Amniotic epithelial cell (primary cell): ENCODE measurements at regions not wholly inside any gene's neighbourhood (a gene's known extent, or its start where the extent isn't known, plus 50 kb on each side); places are given as distances from the start of the nearest gene placed in this dataset.
"Not testable (repeated sequence)": the region's sequence is repeated elsewhere in the genome, so short reads cannot be mapped to it uniquely, and the experiment has no call there.

Source experiments
- DNase-seq: peaks from one replicate; pipeline ENCODE4 v3.0.0-alpha.2; 2010; ENCODE audit warnings: low read depth

DNA sequence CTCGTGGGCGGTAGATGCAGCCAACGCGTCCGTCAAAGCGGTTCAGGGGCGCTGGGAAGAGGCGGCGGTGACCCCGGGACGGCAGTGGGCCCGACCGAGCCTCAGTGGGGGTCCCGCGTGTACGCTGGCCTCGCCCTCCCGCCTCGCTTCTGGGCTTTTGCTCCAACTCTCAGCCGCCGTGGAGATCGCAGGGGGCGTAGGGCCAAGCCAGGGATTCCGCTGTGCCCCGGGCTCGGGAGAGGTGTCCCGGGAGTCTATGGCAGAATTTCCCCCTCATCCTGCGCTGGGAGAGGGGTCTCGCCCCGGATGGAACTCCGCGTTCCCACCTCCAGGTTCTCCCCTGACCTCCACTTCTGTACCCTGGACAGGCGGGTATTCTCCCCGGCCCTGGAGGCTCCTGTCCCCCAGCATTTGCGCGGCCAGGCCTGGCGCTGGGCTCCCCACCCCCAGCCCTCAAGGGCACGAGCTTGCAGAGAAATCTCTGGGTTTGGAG is 131.9 kb downstream of the MRPL36 start:
- no peak for DNase-seq

DNA sequence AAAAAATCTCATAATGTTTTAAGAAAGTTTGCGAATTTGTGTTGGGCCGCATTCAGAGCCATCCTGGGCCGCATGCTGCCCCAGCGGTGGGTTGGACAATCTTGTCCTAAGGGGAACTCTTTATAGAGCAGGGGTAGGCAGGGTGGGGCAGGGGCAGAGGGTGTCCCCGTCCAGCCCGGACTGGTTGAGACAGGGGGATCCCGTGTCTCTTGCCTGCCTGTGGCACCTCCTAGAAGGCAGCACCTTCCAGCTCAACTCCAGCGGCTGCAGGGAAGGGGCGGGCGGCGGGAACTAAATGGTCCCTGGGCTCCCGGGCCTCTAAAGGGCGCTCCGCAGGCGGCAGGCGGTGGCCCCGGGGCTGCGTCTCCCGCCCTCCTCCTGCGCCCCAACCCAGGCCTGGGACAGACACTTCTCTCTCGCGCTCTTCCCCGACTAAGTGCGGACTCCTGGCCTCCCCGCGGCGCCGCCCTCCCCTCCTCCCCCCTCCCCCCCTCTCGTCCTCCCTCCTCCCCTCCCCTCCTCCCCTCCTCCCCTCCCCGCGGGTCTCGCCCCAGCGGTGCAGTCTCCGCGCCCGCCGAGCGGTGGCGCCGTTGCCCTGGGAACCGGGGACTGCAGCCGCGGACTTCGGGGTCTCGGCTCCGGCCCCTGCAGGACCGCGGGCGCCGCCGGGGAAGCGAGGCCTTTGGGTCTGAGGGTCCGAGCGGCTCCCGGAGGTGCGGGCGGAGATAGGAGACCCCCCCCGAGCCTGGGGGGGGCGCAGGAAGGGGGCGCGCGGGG is 132.6 kb downstream of the MRPL36 start:
- DNase-seq, result peak; percentile 13

DNA sequence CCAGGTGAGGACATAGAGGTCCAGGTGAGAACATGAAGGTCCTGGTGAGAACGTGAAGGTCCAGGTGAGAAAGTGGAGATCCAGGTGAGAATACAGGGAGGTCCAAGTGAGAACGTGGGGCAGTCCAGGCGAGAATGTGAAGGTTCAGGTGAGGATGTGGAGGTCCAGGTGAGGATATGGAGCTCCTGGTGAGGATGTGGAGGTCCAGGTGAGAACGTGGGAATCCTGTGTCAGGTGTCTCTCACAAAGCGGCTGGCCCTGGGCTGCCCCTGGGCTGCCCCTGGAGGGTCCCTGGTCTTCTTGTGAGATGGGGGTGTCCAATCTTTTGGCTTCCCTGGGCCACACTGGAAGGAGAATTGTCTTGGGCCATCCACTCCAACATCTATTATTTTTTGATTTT is 133.4 kb downstream of the MRPL36 start:
- no peak for DNase-seq

DNA sequence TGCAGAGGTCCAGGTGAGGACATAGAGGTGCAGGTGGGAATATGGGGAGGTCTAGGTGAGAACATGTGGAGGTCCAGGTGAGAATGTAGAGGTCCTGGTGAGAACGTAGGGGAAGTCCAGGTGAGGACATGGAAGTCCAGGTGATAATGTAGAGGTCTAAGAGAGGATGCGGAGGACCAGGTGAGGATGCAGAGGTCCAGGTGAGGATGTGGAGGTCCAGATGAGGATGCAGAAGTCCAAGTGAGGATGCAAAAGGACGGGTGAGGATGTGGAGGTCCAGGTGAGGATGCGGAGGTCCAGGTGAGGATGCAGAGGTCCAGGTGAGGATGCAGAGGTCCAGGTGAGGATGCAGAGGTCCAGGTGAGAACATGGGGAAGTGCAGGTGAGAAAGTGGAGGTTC is 133.8 kb downstream of the MRPL36 start:
- DNase-seq, result no peak

DNA sequence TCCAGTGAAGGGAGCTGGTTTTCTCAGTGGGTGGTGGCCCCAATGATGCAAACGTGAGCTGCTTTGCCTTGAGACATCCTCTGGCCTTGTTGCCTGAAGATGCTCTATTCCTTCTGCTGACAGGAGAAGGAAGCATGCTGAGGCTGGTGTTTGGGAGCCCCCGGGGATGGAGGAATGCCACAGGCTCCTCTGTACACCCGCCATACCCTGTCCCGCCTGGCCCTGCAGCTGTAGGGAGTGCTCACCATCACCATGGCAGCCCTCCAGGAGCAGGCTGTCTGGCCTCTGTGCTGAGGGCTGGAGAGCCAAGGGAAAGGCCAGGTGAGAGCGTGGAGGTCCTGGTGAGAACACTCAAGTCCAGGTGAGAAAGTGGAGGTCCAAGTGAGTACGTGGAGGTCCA is 134.4 kb downstream of the MRPL36 start:
- DNase-seq, result no peak

DNA sequence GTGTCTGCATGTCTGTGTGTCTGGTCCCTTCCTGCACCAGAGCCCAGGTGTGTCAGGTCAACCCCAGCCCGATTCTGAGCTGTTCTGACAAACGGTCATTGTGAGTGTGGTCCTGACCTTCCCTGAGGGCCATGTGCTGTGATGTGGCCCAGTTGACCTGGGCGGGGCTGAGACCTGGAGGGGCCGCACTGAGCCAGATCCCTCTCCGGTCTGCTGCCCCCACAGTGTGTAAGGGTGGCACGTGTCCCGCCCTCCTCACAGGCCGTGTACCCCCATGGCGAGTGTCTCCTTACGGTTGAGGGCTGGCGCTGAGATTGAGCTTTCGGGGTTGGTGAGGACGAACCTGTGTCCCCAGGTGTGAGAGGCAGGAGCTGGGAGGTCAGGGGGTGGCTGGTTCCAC is 136.5 kb downstream of the MRPL36 start:
- no peak for DNase-seq

DNA sequence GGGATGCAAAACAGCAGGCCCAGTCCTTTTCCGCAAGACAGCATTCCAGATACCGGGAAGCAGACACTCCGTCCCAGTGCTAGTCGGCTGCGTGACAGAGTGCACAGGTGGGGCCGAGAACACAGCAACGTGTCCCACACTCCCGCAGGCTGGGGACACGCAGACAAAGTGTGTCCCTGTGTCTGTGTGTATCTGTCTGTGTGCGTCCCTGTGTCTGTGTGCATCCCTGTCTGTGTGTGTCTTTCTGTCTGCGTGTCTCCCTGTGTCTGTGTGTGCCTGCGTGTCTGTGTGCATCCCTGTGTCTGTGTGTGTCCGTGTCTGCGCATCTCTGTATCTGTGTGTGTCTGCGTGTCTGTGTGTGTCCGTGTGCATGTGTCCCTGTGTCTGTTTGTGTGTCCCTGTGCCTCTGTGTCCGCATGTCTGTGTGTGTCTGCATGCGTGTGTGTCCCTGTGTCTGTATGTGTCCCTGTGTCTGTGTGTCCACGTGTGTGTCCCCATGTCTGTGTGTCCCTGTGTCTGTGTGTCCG is 137.0 kb downstream of the MRPL36 start:
- DNase-seq, result no peak

DNA sequence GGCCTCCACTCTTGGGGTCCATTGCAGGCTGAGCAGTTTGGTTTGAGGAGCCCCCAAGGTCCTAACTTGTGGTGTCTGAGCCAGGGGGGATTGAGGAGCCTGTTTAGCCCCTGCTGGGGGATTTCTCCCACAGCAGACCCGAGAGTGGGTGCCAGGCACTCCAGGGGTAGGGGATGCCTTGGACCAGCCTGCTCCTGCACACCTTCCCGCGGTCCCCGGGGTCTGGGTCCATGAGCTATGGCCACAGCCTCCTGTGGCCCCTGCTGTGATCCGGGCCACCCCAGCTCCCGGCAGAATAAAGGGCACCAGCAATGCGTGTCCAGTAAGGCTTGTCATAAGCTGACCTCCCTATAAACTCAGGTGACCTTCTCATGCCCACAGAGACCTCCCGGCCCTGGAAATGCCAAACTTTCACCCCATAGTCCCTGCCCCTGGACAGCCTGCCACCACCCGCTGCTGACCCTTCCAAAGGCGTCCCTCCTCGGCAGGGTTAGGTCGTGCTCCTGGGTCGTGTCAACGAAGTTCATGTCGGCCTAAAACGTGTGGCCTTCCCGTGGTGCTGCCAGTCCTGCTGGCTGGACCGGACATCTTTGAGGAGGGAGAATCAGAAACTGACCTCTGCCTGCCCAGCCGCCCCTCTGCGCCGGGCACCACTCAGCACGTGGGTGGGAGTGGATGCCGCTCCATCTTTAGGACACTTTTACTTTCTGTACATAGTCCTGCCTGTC is 137.6 kb downstream of the MRPL36 start:
- no peak for DNase-seq

DNA sequence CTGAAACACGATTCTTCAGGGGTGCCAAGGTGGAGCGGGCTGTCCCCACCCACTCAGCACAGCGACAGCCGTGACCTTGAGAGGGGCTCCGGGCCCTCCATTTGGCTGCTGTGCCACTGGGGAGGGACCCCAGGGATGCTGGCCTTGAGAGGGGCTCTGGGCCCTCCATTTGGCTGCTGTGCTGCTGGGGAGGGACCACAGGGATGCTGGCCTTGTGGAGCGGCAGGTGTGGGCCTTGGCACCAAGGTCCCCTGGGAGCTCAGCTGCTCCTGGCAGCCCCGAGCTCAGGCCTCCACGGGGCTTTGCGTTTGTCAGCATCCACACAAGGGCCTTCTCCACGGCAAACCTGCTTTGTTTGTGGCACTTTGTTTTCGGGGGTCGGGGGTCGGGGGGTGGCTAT is 137.6 kb upstream of the LPCAT1 start:
- no peak for DNase-seq

DNA sequence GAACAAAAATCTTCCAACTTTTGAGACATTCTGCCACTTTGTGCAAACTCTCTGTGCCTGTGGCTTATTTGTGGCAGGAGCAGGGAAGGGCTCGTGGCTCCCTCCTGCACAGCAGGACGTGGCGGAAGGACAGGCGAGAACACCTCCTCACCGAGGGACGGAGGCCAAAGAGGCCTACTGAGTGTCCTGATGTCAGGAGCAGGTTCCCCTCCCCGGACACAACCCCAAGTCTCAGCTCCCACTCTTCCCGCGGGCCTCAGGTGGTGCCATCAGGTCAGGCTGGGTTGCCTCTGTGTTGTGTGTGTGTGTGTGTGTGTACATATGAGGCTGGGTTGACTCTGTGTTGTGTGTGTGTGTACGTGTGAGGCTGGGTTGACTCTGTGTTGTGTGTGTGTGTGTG is 136.8 kb upstream of the LPCAT1 start:
- no peak for DNase-seq

DNA sequence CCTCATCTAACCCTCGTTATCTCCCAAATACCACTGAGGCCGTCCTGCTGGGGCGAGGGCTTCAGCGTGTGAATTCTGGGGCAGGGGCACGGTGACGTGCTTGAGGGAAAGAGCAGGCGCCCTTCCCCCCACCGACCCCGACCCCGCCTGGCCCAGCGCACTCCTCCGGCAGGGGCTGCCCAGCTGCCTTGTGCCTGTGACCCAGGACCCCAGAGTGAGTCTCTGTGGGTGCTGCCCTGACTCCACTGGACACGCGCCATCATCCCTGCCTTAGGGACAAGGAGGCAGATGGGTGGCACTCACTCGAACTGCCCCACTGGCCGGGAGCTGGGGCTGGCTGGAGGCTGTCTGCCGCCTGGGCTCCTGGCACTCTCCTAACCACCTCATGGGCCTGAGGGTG is 136.2 kb upstream of the LPCAT1 start:
- DNase-seq, result no peak

DNA sequence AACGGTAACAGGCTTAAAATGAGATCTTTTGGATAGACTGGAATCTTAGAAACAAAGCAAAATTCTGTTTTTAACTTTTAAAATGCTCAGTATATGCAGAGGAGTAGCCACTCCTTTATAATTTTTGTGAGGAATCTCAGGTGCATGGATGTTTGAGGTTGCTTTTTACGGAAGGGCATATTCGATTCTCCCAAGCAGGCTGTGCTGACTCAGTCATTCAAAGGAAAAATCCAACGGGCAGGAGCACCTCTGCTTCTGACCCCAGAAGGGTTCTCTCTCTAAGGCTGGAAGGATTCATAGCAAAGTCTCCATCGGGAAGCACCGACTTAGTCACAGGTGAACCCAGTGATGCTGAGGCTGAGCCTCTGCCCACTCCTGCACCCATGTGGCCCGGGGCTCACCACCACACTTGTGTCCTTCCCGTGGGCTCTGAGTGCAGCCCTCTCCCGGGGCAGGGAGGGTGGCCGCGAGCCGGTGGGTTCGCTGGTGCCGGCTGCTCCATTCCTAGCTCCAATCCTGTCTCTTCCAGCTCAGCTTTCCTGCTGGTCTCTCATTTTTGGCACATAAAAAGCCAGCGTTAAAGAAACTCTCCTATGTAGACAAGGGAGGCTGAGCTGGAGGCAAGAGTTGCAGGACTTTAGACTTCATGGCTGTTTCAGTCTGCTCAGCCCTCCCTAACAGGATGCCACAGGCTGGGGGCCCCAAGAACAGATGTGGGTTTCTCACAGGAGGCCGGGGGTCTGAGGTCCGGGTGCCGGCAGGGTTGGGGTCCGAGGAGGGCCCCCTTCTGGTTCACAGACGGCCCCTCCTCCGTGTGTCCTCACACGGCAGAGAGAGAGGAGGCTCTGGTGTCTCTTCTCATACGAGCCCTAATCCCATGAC is 135.6 kb upstream of the LPCAT1 start:
- no peak for DNase-seq

DNA sequence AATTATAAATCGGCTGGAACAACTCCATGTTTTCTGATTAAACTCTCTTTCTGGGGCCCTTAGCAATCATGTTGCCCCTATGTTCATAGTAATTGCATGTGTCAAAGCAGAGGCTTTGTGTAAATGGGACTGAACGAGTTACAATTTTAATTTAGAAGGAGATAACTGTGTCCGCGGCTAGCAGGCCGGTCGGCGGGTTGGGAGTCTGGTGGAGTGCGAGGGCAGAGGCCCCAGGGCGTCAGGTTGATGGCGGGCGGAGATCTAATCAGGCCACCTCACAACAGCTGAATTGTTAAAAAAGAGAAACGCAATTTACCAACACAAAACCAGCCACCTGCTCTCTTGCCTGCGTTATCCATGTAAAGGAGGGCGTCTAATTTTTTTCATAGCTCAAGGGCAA is 134.9 kb upstream of the LPCAT1 start:
- DNase-seq, result no peak

DNA sequence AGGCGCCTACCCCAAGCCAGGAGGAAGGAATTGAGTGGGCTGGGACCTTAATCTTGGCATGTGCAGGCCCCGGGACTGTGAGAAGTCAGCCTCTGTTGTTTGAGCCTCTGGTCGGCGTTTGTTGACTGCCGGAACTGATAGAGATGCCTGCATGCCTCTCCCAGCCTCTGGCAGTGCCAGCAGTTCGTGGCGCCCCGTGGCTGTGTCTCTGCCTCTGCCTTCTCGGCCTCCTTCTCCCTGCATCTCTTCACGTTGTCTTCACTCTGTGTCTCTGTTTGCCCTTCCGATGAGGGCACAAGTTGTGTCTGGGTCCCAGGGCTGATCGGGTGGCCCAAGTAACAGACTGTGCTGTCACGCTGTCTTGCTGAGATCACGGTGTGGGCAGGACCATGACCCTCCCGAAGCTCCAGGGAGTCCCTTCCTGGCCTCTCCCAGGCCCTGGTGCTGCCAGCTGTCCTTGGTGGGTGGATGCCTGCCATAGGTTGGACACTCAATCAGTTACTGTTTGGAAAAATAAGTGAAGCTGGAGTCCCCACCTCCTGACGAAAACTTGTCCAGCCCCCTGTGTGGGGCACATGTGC is 133.5 kb upstream of the LPCAT1 start:
- no peak for DNase-seq

DNA sequence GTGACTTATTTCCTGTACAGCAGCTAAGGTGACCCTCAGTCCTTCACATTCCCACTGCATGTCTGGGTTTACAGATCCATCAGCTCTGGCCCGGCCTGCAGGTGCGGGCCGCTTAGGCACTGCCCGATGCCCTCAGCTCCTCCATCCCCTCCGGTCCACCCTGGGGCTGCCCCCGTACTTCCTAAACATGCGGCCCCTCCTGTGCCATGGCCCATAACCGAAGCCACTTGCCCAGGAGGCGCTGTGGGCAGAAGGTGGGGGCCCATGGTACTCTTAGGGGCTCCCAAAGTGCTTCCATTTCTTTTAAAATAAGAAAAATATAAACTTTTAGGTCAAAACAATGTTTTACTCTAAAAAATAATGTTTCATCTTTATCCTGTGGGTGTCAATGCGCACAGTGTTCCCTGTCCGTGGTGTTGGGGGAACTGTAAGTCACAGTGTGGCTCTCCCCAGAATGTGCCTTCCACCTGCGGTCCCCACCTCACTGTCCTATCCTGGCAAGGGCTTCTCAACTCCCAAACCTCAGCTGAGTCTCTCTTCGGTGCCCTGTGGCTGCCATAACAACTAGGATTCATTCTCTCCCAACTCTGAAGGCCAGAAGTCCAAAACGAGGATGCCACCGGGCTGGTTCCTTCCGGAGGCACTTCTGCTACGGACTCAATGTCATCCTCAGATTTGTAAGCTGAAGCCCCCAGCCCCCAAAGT is 132.7 kb upstream of the LPCAT1 start:
- DNase-seq, result no peak

DNA sequence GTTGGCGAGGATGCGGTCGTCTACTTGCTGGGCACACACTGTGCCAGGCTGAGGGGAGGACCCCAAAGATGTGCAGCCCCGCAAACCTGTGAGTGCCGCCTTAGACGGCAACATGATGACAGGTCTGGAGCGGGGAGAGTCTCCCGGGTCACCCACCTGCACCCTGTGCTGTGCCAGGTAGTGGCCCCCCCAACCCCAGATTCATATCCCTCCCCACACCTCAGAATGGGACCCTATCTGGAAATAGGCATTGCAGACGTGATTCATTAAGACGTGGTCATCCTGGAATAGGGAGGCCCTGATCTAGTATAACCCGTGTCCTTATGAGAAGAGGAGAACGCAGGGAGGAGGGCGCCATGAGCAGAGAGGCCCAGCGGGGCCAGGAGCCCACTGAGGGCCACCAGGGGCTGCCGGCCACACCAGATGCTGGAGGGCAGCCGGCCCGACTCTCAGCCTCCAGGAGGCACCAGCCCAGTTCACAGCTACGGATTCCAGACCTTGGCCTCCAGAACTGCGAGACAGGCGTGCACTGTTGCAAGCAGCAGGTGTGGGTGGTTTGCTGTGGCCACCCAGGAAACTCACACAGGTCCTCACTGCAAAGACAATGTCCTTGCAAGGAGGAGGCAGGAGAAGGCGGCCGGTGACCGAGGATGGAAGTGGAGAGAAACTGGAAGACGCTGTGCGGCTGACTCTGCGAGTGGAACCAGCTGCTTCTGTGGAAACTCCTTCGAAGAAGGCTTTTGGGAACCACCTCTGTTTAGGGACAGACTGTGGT is 131.9 kb upstream of the LPCAT1 start:
- DNase-seq, result no peak

DNA sequence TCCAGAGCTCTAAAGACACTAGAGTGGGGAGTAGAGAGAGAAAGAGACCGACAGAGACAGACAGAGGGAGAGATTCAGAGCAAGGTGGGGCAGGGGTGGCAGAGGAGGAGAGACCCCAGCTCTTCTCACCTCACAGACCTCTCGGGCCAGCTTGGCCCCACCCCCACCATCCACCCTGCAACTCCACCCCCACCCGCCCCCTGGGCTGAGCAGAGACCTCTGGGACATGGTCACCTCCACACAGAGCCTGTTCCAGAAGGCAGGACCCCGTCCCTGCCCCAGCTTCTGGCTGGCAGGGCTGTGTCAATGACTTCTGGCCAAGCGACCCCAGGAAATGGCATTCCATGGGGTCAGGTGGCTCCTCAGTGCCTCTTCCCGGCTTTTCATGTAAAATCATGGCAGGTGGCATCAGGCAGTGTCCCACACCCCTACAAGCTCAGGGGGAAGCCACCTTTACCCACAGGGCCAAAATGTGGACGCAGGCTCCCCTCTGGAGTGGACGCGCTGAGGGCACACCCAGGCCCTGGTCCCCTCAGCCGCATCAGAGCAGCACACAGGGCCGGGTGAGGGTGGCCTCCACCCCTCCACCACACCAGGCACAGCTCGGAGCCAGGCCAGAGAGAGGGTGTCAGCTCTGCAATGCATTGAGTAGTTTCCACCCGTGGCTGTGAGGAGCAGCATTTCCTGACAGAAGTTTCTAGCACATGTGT is 131.2 kb upstream of the LPCAT1 start:
- DNase-seq, result no peak

DNA sequence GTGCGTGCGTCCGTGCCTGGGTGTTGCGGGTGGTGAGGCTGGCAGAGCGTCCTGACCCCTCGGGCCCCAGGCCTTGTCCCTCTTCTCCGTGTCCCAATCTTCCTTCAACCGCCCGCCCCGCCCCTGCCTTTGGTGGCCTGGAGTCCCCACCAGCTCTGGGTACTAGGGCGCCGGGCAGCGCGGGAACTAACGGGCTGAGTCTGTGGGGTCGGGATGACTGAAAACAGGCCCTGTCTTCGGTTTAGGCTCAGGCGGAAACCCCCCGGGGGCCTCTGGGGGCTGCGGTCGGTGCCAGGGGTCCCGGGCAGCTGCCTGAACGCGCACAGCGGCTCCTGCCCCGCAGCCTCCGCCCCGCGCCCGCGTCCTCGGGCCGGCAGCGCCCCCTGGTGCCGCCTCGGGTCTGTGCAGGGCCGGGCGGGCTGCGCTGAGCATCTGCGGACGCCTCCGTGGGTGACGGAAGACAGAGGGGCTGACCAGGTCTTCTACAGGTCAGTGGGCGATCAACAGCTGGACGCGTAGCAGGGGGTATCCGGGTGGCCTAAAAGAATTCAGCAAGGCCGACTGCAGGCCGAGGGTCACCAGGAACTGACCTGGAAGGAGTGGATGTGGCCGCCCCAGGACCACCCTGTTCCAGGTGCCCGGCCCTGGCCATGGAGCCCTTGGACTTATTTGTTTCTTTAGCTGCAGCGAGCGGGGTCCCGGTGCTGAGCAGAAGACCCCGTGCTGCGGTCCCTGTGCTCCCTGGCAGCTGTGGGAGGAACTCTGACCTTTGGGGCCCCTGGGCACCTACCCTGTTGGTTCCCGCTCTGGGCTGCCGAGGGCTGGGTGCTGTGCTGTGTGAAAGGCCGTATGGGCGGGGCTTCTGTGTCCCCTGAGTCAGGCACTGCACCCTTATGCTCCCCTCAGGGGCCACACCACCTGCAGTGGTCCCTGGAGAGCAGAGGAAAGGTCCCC is 130.2 kb upstream of the LPCAT1 start:
- not testable (repeated sequence) for DNase-seq
